Choroid plexus epithelial cell (primary cell): ENCODE measurements at regions not wholly inside any gene's neighbourhood (a gene's known extent, or its start where the extent isn't known, plus 50 kb on each side); places are given as distances from the start of the nearest gene placed in this dataset.

Experiments used
- DNase-seq: peaks from one replicate; pipeline ENCODE4 v3.0.0-alpha.2; 2010; ENCODE audit warnings: low read depth
- H3K4me3 ChIP-seq: 2 replicates; pipeline ENCODE4 v1.5.1; 2011; ENCODE audit warnings: low read depth, mild to moderate bottlenecking, control low read depth, low read length, moderate library complexity
- CTCF ChIP-seq: conservative IDR thresholded peaks from 2 replicates; pipeline ENCODE4 v1.5.1; 2011; ENCODE audit warnings: low read depth, mild to moderate bottlenecking, control low read depth, inconsistent platforms, low read length, moderate library complexity

- TF ChIP-seq CTCF = no peak
Observed at GRCh38 chr10:2936816-2937215, 130.5 kb upstream of the PFKP start.

GRCh38 chr10:2935647-2936386 lies 131.5 kb upstream of the PFKP start:
- TF ChIP-seq CTCF = no peak
- no peak for DNase-seq
- H3K4me3 ChIP-seq = no peak overlapping the region

More at GRCh38 chr10:2936816-2937215, 130.5 kb upstream of the PFKP start:
- DNase-seq = peak; percentile 10
- H3K4me3 ChIP-seq = no peak overlapping the region

DNA sequence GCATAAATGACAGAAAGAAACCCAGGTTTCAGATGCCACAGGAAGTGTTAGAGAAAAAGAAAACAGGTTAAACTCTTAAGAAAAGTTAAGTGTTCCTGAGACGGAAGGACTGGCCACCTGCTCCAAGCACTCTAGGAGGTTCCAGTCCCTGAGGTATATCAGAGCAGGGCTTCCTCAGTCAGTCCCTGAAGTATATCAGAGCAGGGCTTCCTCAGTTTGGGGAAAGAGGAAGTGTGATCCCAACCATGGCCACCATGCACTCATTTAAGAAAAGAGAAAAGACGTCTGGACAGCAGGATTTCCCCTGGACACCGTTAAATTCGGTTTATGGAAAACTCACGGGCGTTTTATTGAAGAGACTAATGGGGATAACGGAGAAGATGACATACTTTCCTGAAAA lies 133.4 kb upstream of the PFKP start:
- no peak for DNase-seq
- TF ChIP-seq CTCF = no peak
- H3K4me3 ChIP-seq = no peak overlapping the region

GRCh38 chr10:2933519-2933918 lies 133.8 kb upstream of the PFKP start:
- no peak for TF ChIP-seq CTCF
- peak; percentile 3 for DNase-seq
- H3K4me3 ChIP-seq = no peak overlapping the region

- DNase-seq = no peak
- H3K4me3 ChIP-seq = no peak overlapping the region
- no peak for TF ChIP-seq CTCF
Observed at GRCh38 chr10:2933071-2933470, 134.3 kb upstream of the PFKP start.

GRCh38 chr10:2929480-2930258 lies 137.7 kb upstream of the PFKP start:
- DNase-seq = no peak
- TF ChIP-seq CTCF = no peak
- H3K4me3 ChIP-seq = no peak overlapping the region
